HUES64 (cell line): ENCODE measurements at regions not wholly inside any gene's neighbourhood (a gene's known extent, or its start where the extent isn't known, plus 50 kb on each side); places are given as distances from the start of the nearest gene placed in this dataset.
"Not testable (repeated sequence)": the region's sequence is repeated elsewhere in the genome, so short reads cannot be mapped to it uniquely, and the experiment has no call there.

Experiments
- H3K27ac ChIP-seq: 2 replicates; pipeline ENCODE4 v1.7.0; 2013; ENCODE audit warnings: low read depth, low read length, inconsistent platforms
- H3K27me3 ChIP-seq: 2 replicates; pipeline ENCODE4 v1.6.1; 2013; ENCODE audit warnings: mild to moderate bottlenecking, low read length; ENCODE audit not compliant: insufficient read depth
- H3K36me3 ChIP-seq: 2 replicates; pipeline ENCODE4 v1.6.1; 2013; ENCODE audit warnings: mild to moderate bottlenecking, low read length; ENCODE audit not compliant: insufficient read depth
- H3K4me1 ChIP-seq: 2 replicates; pipeline ENCODE4 v1.6.1; 2013; ENCODE audit warnings: mild to moderate bottlenecking, low read length, moderate library complexity; ENCODE audit not compliant: insufficient read depth
- H3K4me3 ChIP-seq: 2 replicates; pipeline ENCODE4 v1.5.1; 2013; ENCODE audit warnings: mild to moderate bottlenecking, low read length, moderate library complexity
- H3K9ac ChIP-seq: 2 replicates; pipeline ENCODE4 v1.6.1; 2013; ENCODE audit warnings: mild to moderate bottlenecking, low read depth, low read length
- H3K9me3 ChIP-seq: 2 replicates; pipeline ENCODE4 v1.6.1; 2013; ENCODE audit warnings: low read depth, low read length; ENCODE audit not compliant: insufficient read depth
- WGBS: fragments of 150-250, 120-280 bp; methylation state at CpG from one replicate; pipeline ENCODE4 v1.1.7; 2013; ENCODE audit warnings: missing lambda C conversion rate; 5-methylcytosine and 5-hydroxymethylcytosine counted together

DNA sequence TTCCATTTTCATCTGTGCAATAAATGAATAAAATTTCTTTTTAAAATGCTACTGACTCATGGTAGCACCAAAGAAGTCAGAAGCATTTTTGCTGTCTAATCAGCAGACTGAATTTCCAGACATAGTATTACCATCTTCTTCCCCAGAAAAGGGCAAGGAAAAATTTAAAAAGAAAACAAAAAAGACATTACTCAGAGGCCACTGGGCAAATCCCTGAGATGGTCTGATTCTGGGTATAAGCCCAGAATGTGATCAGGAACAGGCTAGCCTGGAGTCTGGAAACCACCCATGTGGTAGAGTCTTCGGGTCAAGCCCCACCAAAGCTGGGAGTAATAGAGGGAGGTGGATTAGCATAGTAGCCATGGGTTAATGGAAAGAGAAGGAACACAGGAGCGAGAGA, 342.8 kb downstream of the FBXW7 start:
- 99% methylated on average over 2 of the region's 2 CpGs for whole genome bisulfite sequencing
- no peak overlapping the region for H3K4me3 ChIP-seq
- no peak overlapping the region for H3K27ac ChIP-seq
- peaks cover 6% of the 10 kb centered on the region; the same call in 1 of the 2 replicates for H3K9me3 ChIP-seq
- H3K36me3 ChIP-seq = no peaks in the 10 kb centered on the region
- H3K9ac ChIP-seq = no peak overlapping the region
- H3K4me1 ChIP-seq = no peaks in the 10 kb centered on the region
- no peaks in the 10 kb centered on the region for H3K27me3 ChIP-seq

GRCh38 chr4:152190907-152191306, 345.0 kb downstream of the FBXW7 start:
- Histone ChIP-seq H3K4me3 (no peak overlapping the region), H3K4me1 (no peaks in the 10 kb centered on the region), H3K9me3 (peaks cover 6% of the 10 kb centered on the region; the same call in 1 of the 2 replicates), H3K9ac (no peak overlapping the region), H3K27ac (no peak overlapping the region), H3K27me3 (no peaks in the 10 kb centered on the region), H3K36me3 (no peaks in the 10 kb centered on the region)
- WGBS = 98% methylated on average over 7 of the region's 7 CpGs

GRCh38 chr4:152189451-152190179, 346.3 kb downstream of the FBXW7 start:
- WGBS = 88% methylated on average over 4 of the region's 4 CpGs
- Histone ChIP-seq H3K27ac (no peak overlapping the region), H3K9me3 (peaks cover 6% of the 10 kb centered on the region; the same call in 1 of the 2 replicates), H3K27me3 (no peaks in the 10 kb centered on the region), H3K9ac (no peak overlapping the region), H3K36me3 (no peaks in the 10 kb centered on the region), H3K4me1 (no peaks in the 10 kb centered on the region), H3K4me3 (no peak overlapping the region)

DNA sequence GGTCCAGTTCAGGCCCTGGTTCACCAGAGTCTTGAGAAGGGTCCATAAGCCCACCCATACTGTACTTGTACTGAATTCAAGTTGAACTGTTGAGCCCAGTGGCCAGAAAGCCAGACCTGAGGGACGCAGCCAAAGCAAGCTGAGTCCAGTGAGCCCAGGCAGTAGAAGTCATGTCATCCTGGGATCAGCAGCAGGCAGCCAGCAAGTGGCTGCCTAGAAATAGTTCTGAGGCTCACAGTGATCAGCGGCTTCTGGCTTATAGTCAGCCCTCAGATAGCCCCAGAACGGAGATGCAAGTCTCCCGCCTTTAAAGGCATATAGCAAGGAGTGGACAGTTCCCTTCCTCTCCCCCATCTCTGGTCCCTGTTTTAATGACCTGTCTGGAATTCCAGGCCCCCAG, 347.1 kb downstream of the FBXW7 start:
- WGBS = 84% methylated on average over 4 of the region's 4 CpGs
- Histone ChIP-seq H3K36me3 (no peaks in the 10 kb centered on the region), H3K27me3 (no peaks in the 10 kb centered on the region)

DNA sequence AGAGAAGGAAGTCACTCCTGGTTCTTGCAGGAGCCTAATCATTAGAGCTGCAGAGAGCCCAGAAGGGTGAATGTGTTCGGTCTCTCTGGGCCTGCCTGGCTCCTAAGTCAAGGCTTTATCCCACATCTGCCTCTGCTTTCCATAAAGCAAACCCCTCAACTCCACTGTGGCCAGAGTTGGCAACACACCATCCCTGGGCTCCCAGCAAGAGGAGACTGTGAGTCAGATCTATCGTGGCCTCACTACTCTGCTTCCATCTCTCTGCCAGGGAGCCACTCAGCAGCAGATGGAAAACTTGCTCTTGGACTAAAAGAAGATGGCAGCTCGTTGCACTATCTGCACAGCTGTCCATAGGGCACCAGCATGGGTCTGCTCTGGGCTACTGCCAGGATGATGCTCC, 348.2 kb downstream of the FBXW7 start:
- H3K4me1 ChIP-seq = no peaks in the 10 kb centered on the region
- no peak overlapping the region for H3K27ac ChIP-seq
- no peaks in the 10 kb centered on the region for H3K27me3 ChIP-seq
- no peak overlapping the region for H3K9ac ChIP-seq
- H3K36me3 ChIP-seq = no peaks in the 10 kb centered on the region
- no peaks in the 10 kb centered on the region for H3K9me3 ChIP-seq
- 90% methylated on average over 3 of the region's 3 CpGs for WGBS
- H3K4me3 ChIP-seq = no peak overlapping the region

More for the DNA sequence above, 347.1 kb downstream of the FBXW7 start:
- Histone ChIP-seq H3K4me3 (no peak overlapping the region), H3K4me1 (no peaks in the 10 kb centered on the region), H3K27ac (no peak overlapping the region), H3K9me3 (no peaks in the 10 kb centered on the region), H3K9ac (no peak overlapping the region)

DNA sequence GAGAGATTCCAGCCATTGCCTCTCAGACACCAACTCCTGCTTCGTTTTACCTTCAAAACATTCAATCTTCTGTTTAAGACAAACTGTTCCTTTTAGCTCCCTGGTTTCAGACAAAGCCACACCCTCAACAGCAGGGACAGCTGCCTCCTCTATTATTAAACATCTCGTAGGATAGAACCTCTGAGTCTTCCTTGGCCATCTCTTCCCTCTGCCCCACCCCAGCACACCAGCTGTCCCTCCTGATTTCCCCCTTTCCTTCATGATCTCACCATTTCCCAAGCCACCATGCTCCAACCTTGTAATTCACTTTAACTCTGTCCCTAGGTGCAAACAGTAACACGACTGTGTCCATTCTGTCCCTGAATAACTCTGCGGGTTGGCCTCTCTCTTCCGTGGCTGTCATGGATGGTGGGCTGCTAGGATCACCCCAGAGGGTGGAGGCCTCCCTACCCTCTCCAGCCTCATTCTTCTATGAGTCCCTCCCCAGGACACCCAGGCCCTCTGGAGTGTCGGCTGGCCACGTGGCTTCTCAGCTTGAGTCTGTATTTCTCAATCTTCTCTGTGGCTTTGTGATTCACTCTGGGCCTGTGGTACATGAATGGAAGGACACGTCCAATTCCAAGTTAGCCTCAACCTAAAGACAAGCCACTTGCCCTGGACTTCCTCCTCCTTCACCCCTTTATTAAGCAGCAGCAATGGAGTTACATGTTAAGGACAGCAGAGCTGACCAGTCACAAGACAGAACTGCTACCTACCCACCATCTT, 349.9 kb downstream of the FBXW7 start:
- H3K9ac ChIP-seq = no peak overlapping the region
- WGBS = 93% methylated on average over 8 of the region's 8 CpGs
- H3K36me3 ChIP-seq = no peaks in the 10 kb centered on the region

DNA sequence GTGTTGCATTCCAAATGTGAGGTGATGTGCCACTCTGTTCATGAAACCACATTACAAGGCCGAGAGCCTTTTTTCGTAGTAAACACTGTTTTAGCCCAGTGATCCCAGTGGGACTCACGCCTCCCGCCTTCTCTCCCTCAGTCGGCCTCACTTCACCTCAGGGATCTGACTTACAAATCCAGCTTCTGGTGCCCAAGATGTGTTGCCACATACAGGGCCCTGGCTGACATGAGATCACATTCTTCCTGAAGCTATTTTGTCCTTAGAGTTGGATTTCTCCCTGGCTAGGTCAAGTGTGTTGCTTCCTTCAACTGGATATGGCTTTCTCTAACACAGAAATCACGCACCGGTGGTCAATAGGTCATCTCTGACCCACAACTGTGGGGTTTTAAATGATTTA, 354.7 kb downstream of the FBXW7 start:
- Histone ChIP-seq H3K4me1 (no peaks in the 10 kb centered on the region), H3K36me3 (no peaks in the 10 kb centered on the region), H3K9ac (no peak overlapping the region), H3K27ac (no peak overlapping the region), H3K27me3 (no peaks in the 10 kb centered on the region), H3K9me3 (no peaks in the 10 kb centered on the region), H3K4me3 (no peak overlapping the region)
- WGBS = 93% methylated on average over 5 of the region's 7 CpGs

More for the DNA sequence above, 349.9 kb downstream of the FBXW7 start:
- no peak overlapping the region for H3K27ac ChIP-seq
- H3K4me3 ChIP-seq = no peak overlapping the region
- no peaks in the 10 kb centered on the region for H3K9me3 ChIP-seq
- H3K27me3 ChIP-seq = no peaks in the 10 kb centered on the region
- H3K4me1 ChIP-seq = no peaks in the 10 kb centered on the region

- 69% methylated on average over 2 of the region's 2 CpGs for WGBS
- H3K27ac ChIP-seq = no peak overlapping the region
- no peak overlapping the region for H3K9ac ChIP-seq
- H3K36me3 ChIP-seq = no peaks in the 10 kb centered on the region
- no peaks in the 10 kb centered on the region for H3K9me3 ChIP-seq
- no peaks in the 10 kb centered on the region for H3K27me3 ChIP-seq
- no peak overlapping the region for H3K4me3 ChIP-seq
- no peaks in the 10 kb centered on the region for H3K4me1 ChIP-seq
These were observed 355.5 kb downstream of the FBXW7 start for GRCh38 chr4:152180369-152180768.

- not testable (repeated sequence) for H3K9me3 ChIP-seq, H3K4me3 ChIP-seq, H3K36me3 ChIP-seq, H3K27me3 ChIP-seq, H3K9ac ChIP-seq, H3K4me1 ChIP-seq, H3K27ac ChIP-seq
These were observed 358.4 kb downstream of the FBXW7 start for GRCh38 chr4:152177538-152177937.

GRCh38 chr4:152176627-152177214, 359.2 kb downstream of the FBXW7 start:
- 78% methylated on average over 3 of the region's 3 CpGs for WGBS
- Histone ChIP-seq H3K4me3 (no peak overlapping the region), H3K4me1 (no peaks in the 10 kb centered on the region), H3K27me3 (no peaks in the 10 kb centered on the region), H3K27ac (no peak overlapping the region), H3K36me3 (no peaks in the 10 kb centered on the region), H3K9me3 (no peaks in the 10 kb centered on the region), H3K9ac (no peak overlapping the region)

DNA sequence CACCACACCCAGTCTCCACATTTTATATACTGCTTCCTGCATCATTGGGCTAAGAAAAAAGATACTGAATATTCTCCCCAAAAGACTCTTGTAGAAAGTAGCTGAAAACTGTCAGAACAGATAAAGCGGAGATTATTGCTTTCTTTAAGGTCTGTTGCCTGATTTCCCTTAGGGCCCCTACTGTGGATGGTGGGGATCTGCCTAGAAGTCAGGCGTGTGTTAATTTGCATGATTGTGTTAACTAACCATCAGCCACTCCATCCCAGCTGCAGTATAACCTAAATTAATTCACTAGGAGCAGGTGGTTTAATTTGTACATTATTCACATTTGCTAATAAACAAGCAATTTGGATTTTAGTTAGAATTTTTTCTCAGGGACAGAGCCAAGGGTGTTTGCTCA, 360.3 kb downstream of the FBXW7 start:
- no peak overlapping the region for H3K9ac ChIP-seq
- no peaks in the 10 kb centered on the region for H3K4me1 ChIP-seq
- no peak overlapping the region for H3K4me3 ChIP-seq
- no peaks in the 10 kb centered on the region for H3K36me3 ChIP-seq
- no peak overlapping the region for H3K27ac ChIP-seq
- 100% methylated on average over 1 of the region's 2 CpGs for WGBS
- H3K27me3 ChIP-seq = no peaks in the 10 kb centered on the region
- H3K9me3 ChIP-seq = no peaks in the 10 kb centered on the region
